A673 (cell line): ENCODE measurements at regions not wholly inside any gene's neighbourhood (a gene's known extent, or its start where the extent isn't known, plus 50 kb on each side); places are given as distances from the start of the nearest gene placed in this dataset.

Experiments used
- BruUV-seq: library from RNA; stranded (reverse); fragments of 400-500 nt; replicated peaks from 2 replicates; lab custom pipeline; 2021; lab: Mats Ljungman, UMichigan
- CTCF ChIA-PET: fragments of 300-600 bp; sonication (Branson Sonifier 250); formaldehyde crosslinking; loops from one replicate; lab custom pipeline; 2022; ENCODE audit warnings: antibody characterized with exemption; lab: Charles Lee
- POLR2A ChIA-PET: fragments of 300-600 bp; sonication (Branson Sonifier 250); formaldehyde crosslinking; loops from one replicate; lab custom pipeline; 2022; ENCODE audit warnings: antibody characterized with exemption; ENCODE audit not compliant: low non-redundant PET; lab: Charles Lee
- DNase-seq: peaks from one replicate; pipeline ENCODE4 v3.0.0-alpha.2; 2015; ENCODE audit warnings: low spot score
- H3K27ac ChIP-seq: fragments of 200-600 bp; sonication (generic); 2 replicates; pipeline ENCODE4 v1.5.1; 2016; ENCODE audit warnings: mixed run types, low read depth, mild to moderate bottlenecking, mixed read lengths, antibody characterized with exemption, low read length; ENCODE audit not compliant: poor library complexity, severe bottlenecking
- H3K27me3 ChIP-seq: fragments of 200-600 bp; sonication (generic); replicated peaks from 2 replicates; pipeline ENCODE4 v1.6.1; 2017; ENCODE audit warnings: mixed run types, low read depth, mild to moderate bottlenecking, mixed read lengths, antibody characterized with exemption, low read length; ENCODE audit not compliant: insufficient read depth, poor library complexity
- H3K36me3 ChIP-seq: fragments of 200-600 bp; sonication (generic); 2 replicates; pipeline ENCODE4 v1.6.1; 2016; ENCODE audit warnings: mixed run types, mild to moderate bottlenecking, mixed read lengths, antibody characterized with exemption, low read length; ENCODE audit not compliant: insufficient read depth, poor library complexity, severe bottlenecking
- H3K4me1 ChIP-seq: fragments of 200-600 bp; sonication (generic); 2 replicates; pipeline ENCODE4 v1.6.1; 2017; ENCODE audit warnings: mixed run types, mild to moderate bottlenecking, mixed read lengths, antibody characterized with exemption, low read length; ENCODE audit not compliant: insufficient read depth, poor library complexity, severe bottlenecking
- H3K4me3 ChIP-seq: fragments of 200-600 bp; sonication (generic); 2 replicates; pipeline ENCODE4 v1.5.1; 2016; ENCODE audit warnings: low read depth, mixed run types, mild to moderate bottlenecking, mixed read lengths, low read length; ENCODE audit not compliant: poor library complexity, severe bottlenecking
- H3K9me3 ChIP-seq: fragments of 200-600 bp; sonication (generic); 2 replicates; pipeline ENCODE4 v1.6.1; 2016; ENCODE audit warnings: mixed run types, low read depth, mild to moderate bottlenecking, mixed read lengths, antibody characterized with exemption, low read length; ENCODE audit not compliant: poor library complexity, severe bottlenecking
- CTCF ChIP-seq: fragments of 300-800, 200-600 bp; sonication (generic); conservative IDR thresholded peaks from 2 replicates; pipeline ENCODE4 v1.5.1; 2017; ENCODE audit warnings: low read depth, mild to moderate bottlenecking, antibody characterized with exemption, low read length, moderate library complexity, mixed read lengths
- EZH2 ChIP-seq: fragments of 200-600 bp; sonication (generic); IDR thresholded peaks from 2 replicates; pipeline ENCODE4 v1.6.1; 2017; ENCODE audit warnings: borderline replicate concordance, low read depth, mild to moderate bottlenecking, mixed read lengths, antibody characterized with exemption, low read length; ENCODE audit not compliant: poor library complexity, severe bottlenecking
- intact Hi-C: fragments of 100-400 bp; cut with micrococcal nuclease; formaldehyde crosslinking; loops from one replicate; pipeline ENCODE4 v1.10.0; 2022; ENCODE audit not compliant: unreplicated experiment

DNA sequence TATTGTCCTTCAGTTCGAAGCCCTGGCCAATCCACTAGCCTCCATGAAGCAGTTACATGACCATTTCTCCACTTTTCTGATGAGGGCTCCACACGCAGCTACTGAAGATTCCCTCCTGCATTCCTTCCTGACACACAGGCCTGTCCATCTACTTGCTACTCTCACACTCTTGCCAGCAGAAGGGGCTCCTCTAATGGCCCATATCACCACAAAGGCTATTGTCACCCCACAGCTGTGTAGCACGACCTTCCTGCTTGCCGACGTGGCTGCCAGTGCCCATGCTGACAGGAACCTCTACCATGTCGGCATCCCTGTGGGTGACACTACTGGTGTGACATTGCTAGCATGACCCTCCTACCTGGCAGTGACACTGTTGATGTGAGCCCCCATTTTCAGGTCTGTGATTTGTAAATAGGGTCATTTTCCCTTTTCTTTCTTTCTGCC is 1528.6 kb upstream of the TPTE start:
- intact Hi-C loops, result no loop called here
- H3K36me3 ChIP-seq, result no peaks in the 10 kb centered on the region
- no peaks in the 10 kb centered on the region for H3K27me3 ChIP-seq
- ChIA-PET POLR2A (no interaction called here), CTCF (no interaction called here)
- no peaks in the 10 kb centered on the region for H3K4me1 ChIP-seq
- no peak overlapping the region for H3K27ac ChIP-seq
- no peak for TF ChIP-seq EZH2
- no peak for TF ChIP-seq CTCF
- no TSS peak for BruUV-seq
- H3K4me3 ChIP-seq, result no peak overlapping the region
- DNase-seq, result no peak
- peaks cover 81% of the 10 kb centered on the region for H3K9me3 ChIP-seq

- CTCF ChIA-PET, result no interaction called here
- Histone ChIP-seq H3K27me3 (no peaks in the 10 kb centered on the region), H3K27ac (no peak overlapping the region), H3K9me3 (peaks cover 86% of the 10 kb centered on the region), H3K36me3 (no peaks in the 10 kb centered on the region), H3K4me3 (no peak overlapping the region), H3K4me1 (no peaks in the 10 kb centered on the region)
- no peak for TF ChIP-seq CTCF
- TF ChIP-seq EZH2, result no peak
- BruUV-seq, result no TSS peak
- intact Hi-C loops, result no loop called here
- POLR2A ChIA-PET, result no interaction called here
- DNase-seq, result no peak
These were observed 1528.0 kb upstream of the TPTE start for GRCh38 chr21:8993284-8993942.

- Histone ChIP-seq H3K4me1 (no peaks in the 10 kb centered on the region), H3K27ac (no peak overlapping the region), H3K4me3 (no peak overlapping the region), H3K9me3 (peaks cover 87% of the 10 kb centered on the region), H3K27me3 (no peaks in the 10 kb centered on the region), H3K36me3 (no peaks in the 10 kb centered on the region)
- ChIA-PET POLR2A (no interaction called here), CTCF (no interaction called here)
- TF ChIP-seq EZH2, result no peak
- TF ChIP-seq CTCF, result no peak
- intact Hi-C loops, result no loop called here
- DNase-seq, result no peak
- BruUV-seq, result no TSS peak
These were observed 1527.3 kb upstream of the TPTE start for GRCh38 chr21:8993943-8994639.
